ENCODE measurements at regions not wholly inside any gene's neighbourhood (a gene's known extent, or its start where the extent isn't known, plus 50 kb on each side); places are given as distances from the start of the nearest gene placed in this dataset.
"Not testable (repeated sequence)": the region's sequence is repeated elsewhere in the genome, so short reads cannot be mapped to it uniquely, and the experiment has no call there.

GRCh38 chr12:97968641-97969197 is 506.1 kb downstream of the RMST start:
- DNase-seq = no peak
- Histone ChIP-seq H3K27me3 (ENCODE audit: control insufficient read depth, insufficient read depth, low read length) (peaks cover 2% of the 10 kb centered on the region), H3K36me3 (ENCODE audit: control insufficient read depth, insufficient read depth, low read length) (no peaks in the 10 kb centered on the region), H3K4me1 (ENCODE audit: control insufficient read depth, insufficient read depth, low read length) (no peaks in the 10 kb centered on the region), H3K4me3 (ENCODE audit: low read length) (no peak overlapping the region), H3K27ac (ENCODE audit: low read length) (no peak overlapping the region), H3K9me3 (ENCODE audit: control insufficient read depth, low read depth, low read length) (no peaks in the 10 kb centered on the region)
- 100% methylated on average over 1 of the region's 5 CpGs for WGBS (ENCODE audit: insufficient coverage, low lambda C conversion rate)

GRCh38 chr12:97977870-97978405 is 515.3 kb downstream of the RMST start:
- Histone ChIP-seq H3K4me3 (ENCODE audit: low read length) (no peak overlapping the region), H3K27me3 (ENCODE audit: control insufficient read depth, insufficient read depth, low read length) (no peaks in the 10 kb centered on the region), H3K4me1 (ENCODE audit: control insufficient read depth, insufficient read depth, low read length) (no peaks in the 10 kb centered on the region), H3K36me3 (ENCODE audit: control insufficient read depth, insufficient read depth, low read length) (no peaks in the 10 kb centered on the region), H3K27ac (ENCODE audit: low read length) (no peak overlapping the region), H3K9me3 (ENCODE audit: control insufficient read depth, low read depth, low read length) (no peaks in the 10 kb centered on the region)
- DNase-seq = no peak
- WGBS (ENCODE audit: insufficient coverage, low lambda C conversion rate) = no CpG with 5 or more reads among the region's 2 CpGs

- WGBS (ENCODE audit: insufficient coverage, low lambda C conversion rate) = 100% methylated on average over 1 of the region's 3 CpGs
- no peak for DNase-seq
- Histone ChIP-seq H3K9me3 (ENCODE audit: control insufficient read depth, low read depth, low read length) (no peaks in the 10 kb centered on the region), H3K4me1 (ENCODE audit: control insufficient read depth, insufficient read depth, low read length) (no peaks in the 10 kb centered on the region), H3K27ac (ENCODE audit: low read length) (no peak overlapping the region), H3K4me3 (ENCODE audit: low read length) (no peak overlapping the region), H3K36me3 (ENCODE audit: control insufficient read depth, insufficient read depth, low read length) (no peaks in the 10 kb centered on the region), H3K27me3 (ENCODE audit: control insufficient read depth, insufficient read depth, low read length) (no peaks in the 10 kb centered on the region)
These were observed 520.1 kb downstream of the RMST start for GRCh38 chr12:97982684-97983083.

GRCh38 chr12:97983796-97984195 is 521.2 kb downstream of the RMST start:
- no peak for DNase-seq
- Histone ChIP-seq H3K27me3 (ENCODE audit: control insufficient read depth, insufficient read depth, low read length) (no peaks in the 10 kb centered on the region), H3K4me3 (ENCODE audit: low read length) (no peak overlapping the region), H3K4me1 (ENCODE audit: control insufficient read depth, insufficient read depth, low read length) (no peaks in the 10 kb centered on the region), H3K36me3 (ENCODE audit: control insufficient read depth, insufficient read depth, low read length) (no peaks in the 10 kb centered on the region), H3K9me3 (ENCODE audit: control insufficient read depth, low read depth, low read length) (peaks cover 3% of the 10 kb centered on the region), H3K27ac (ENCODE audit: low read length) (no peak overlapping the region)
- no CpG with 5 or more reads among the region's 3 CpGs for WGBS (ENCODE audit: insufficient coverage, low lambda C conversion rate)

GRCh38 chr12:97984436-97984835 is 521.8 kb downstream of the RMST start:
- no peak overlapping the region for H3K4me3 ChIP-seq (ENCODE audit: low read length)
- no peaks in the 10 kb centered on the region for H3K27me3 ChIP-seq (ENCODE audit: control insufficient read depth, insufficient read depth, low read length)
- no peak overlapping the region for H3K27ac ChIP-seq (ENCODE audit: low read length)
- peaks cover 3% of the 10 kb centered on the region for H3K9me3 ChIP-seq (ENCODE audit: control insufficient read depth, low read depth, low read length)
- no peak for DNase-seq
- WGBS (ENCODE audit: insufficient coverage, low lambda C conversion rate) = no CpG with 5 or more reads among the region's 2 CpGs
- H3K36me3 ChIP-seq (ENCODE audit: control insufficient read depth, insufficient read depth, low read length) = no peaks in the 10 kb centered on the region
- no peaks in the 10 kb centered on the region for H3K4me1 ChIP-seq (ENCODE audit: control insufficient read depth, insufficient read depth, low read length)

GRCh38 chr12:97984974-97985580 is 522.5 kb downstream of the RMST start:
- H3K9me3 ChIP-seq (ENCODE audit: control insufficient read depth, low read depth, low read length) = peaks cover 3% of the 10 kb centered on the region
- H3K4me1 ChIP-seq (ENCODE audit: control insufficient read depth, insufficient read depth, low read length) = no peaks in the 10 kb centered on the region
- no peak for DNase-seq
- H3K36me3 ChIP-seq (ENCODE audit: control insufficient read depth, insufficient read depth, low read length) = no peaks in the 10 kb centered on the region
- H3K27me3 ChIP-seq (ENCODE audit: control insufficient read depth, insufficient read depth, low read length) = no peaks in the 10 kb centered on the region
- WGBS (ENCODE audit: insufficient coverage, low lambda C conversion rate) = no CpG with 5 or more reads among the region's 4 CpGs
- H3K27ac ChIP-seq (ENCODE audit: low read length) = no peak overlapping the region
- H3K4me3 ChIP-seq (ENCODE audit: low read length) = no peak overlapping the region

GRCh38 chr12:97985834-97986233 is 523.2 kb downstream of the RMST start:
- Histone ChIP-seq H3K9me3 (ENCODE audit: control insufficient read depth, low read depth, low read length) (peaks cover 3% of the 10 kb centered on the region), H3K27me3 (ENCODE audit: control insufficient read depth, insufficient read depth, low read length) (no peaks in the 10 kb centered on the region), H3K36me3 (ENCODE audit: control insufficient read depth, insufficient read depth, low read length) (no peaks in the 10 kb centered on the region), H3K27ac (ENCODE audit: low read length) (no peak overlapping the region), H3K4me3 (ENCODE audit: low read length) (no peak overlapping the region), H3K4me1 (ENCODE audit: control insufficient read depth, insufficient read depth, low read length) (no peaks in the 10 kb centered on the region)
- no peak for DNase-seq
- no CpG with 5 or more reads among the region's 5 CpGs for WGBS (ENCODE audit: insufficient coverage, low lambda C conversion rate)

GRCh38 chr12:97988588-97988987 is 526.0 kb downstream of the RMST start:
- H3K36me3 ChIP-seq (ENCODE audit: control insufficient read depth, insufficient read depth, low read length); H3K4me1 ChIP-seq (ENCODE audit: control insufficient read depth, insufficient read depth, low read length); H3K27me3 ChIP-seq (ENCODE audit: control insufficient read depth, insufficient read depth, low read length); H3K4me3 ChIP-seq (ENCODE audit: low read length); DNase-seq; H3K9me3 ChIP-seq (ENCODE audit: control insufficient read depth, low read depth, low read length); H3K27ac ChIP-seq (ENCODE audit: low read length): not testable (repeated sequence)

GRCh38 chr12:97989366-97989940 is 525.9 kb upstream of the TMPO start:
- H3K4me3 ChIP-seq (ENCODE audit: low read length) = no peak overlapping the region
- H3K4me1 ChIP-seq (ENCODE audit: control insufficient read depth, insufficient read depth, low read length) = no peaks in the 10 kb centered on the region
- H3K27ac ChIP-seq (ENCODE audit: low read length) = no peak overlapping the region
- no peaks in the 10 kb centered on the region for H3K36me3 ChIP-seq (ENCODE audit: control insufficient read depth, insufficient read depth, low read length)
- no peaks in the 10 kb centered on the region for H3K27me3 ChIP-seq (ENCODE audit: control insufficient read depth, insufficient read depth, low read length)
- peaks cover 3% of the 10 kb centered on the region for H3K9me3 ChIP-seq (ENCODE audit: control insufficient read depth, low read depth, low read length)
- no peak for DNase-seq

GRCh38 chr12:97994746-97995484 is 520.5 kb upstream of the TMPO start:
- no peak overlapping the region for H3K27ac ChIP-seq (ENCODE audit: low read length)
- H3K27me3 ChIP-seq (ENCODE audit: control insufficient read depth, insufficient read depth, low read length) = no peaks in the 10 kb centered on the region
- H3K4me3 ChIP-seq (ENCODE audit: low read length) = no peak overlapping the region
- H3K4me1 ChIP-seq (ENCODE audit: control insufficient read depth, insufficient read depth, low read length) = no peaks in the 10 kb centered on the region
- H3K9me3 ChIP-seq (ENCODE audit: control insufficient read depth, low read depth, low read length) = no peaks in the 10 kb centered on the region
- no CpG with 5 or more reads among the region's 2 CpGs for WGBS (ENCODE audit: insufficient coverage, low lambda C conversion rate)
- no peaks in the 10 kb centered on the region for H3K36me3 ChIP-seq (ENCODE audit: control insufficient read depth, insufficient read depth, low read length)
- DNase-seq = peak in 1 of 2 donors; percentile 7

Measured in large intestine (tissue), 3 donors.